ENCODE measurements at regions not wholly inside any gene's neighbourhood (a gene's known extent, or its start where the extent isn't known, plus 50 kb on each side); places are given as distances from the start of the nearest gene placed in this dataset.

- TF ChIP-seq CTCF (IDR thresholded peaks at IDR 0.05) (no peak), POLR2A (IDR thresholded peaks at IDR 0.05) (no peak), EP300 (IDR thresholded peaks at IDR 0.05) (no peak)
These were observed 315.5 kb downstream of the BCOR start for GRCh38 chrX:39782276-39782675.
